Activated CD4-positive, alpha-beta memory T cell treated with anti-CD3 and anti-CD28 coated beads, Interleukin-2, amount 10 ng/mL, durations not matched to agents 7 days and 5 days (primary cell): ENCODE measurements at regions not wholly inside any gene's neighbourhood (a gene's known extent, or its start where the extent isn't known, plus 50 kb on each side); places are given as distances from the start of the nearest gene placed in this dataset.
"Not testable (repeated sequence)": the region's sequence is repeated elsewhere in the genome, so short reads cannot be mapped to it uniquely, and the experiment has no call there.

Source experiments
- CTCF ChIA-PET: fragments of 350-600 bp; sonication (Branson Sonifier 250); formaldehyde crosslinking; loops from one replicate; lab custom pipeline; 2021; ENCODE audit warnings: antibody characterized with exemption, inconsistent platforms; lab: Charles Lee
- POLR2A ChIA-PET: fragments of 350-600 bp; sonication (Branson Sonifier 250); formaldehyde crosslinking; loops from one replicate; lab custom pipeline; 2021; ENCODE audit warnings: antibody characterized with exemption; lab: Charles Lee
- DNase-seq: peaks from one replicate; pipeline ENCODE4 v3.0.0-alpha.2; 2020
- H3K27ac Mint-ChIP-seq: one replicate; pipeline ENCODE4 v1.8.0; 2021; ENCODE audit warnings: mild to moderate bottlenecking, mixed read lengths
- H3K27me3 Mint-ChIP-seq: one replicate; pipeline ENCODE4 v1.8.0; 2021; ENCODE audit warnings: mixed read lengths
- H3K36me3 Mint-ChIP-seq: one replicate; pipeline ENCODE4 v1.8.0; 2021; ENCODE audit warnings: low read depth, mixed read lengths
- H3K4me1 Mint-ChIP-seq: one replicate; pipeline ENCODE4 v1.8.0; 2021; ENCODE audit warnings: mixed read lengths
- H3K4me3 Mint-ChIP-seq: one replicate; pipeline ENCODE4 v1.8.0; 2021; ENCODE audit warnings: mild to moderate bottlenecking, mixed read lengths
- H3K9me3 Mint-ChIP-seq: one replicate; pipeline ENCODE4 v1.8.0; 2021; ENCODE audit warnings: mixed read lengths

GRCh38 chr6:85707515-85708145, 64.9 kb upstream of the SYNCRIP start:
- H3K4me3 Mint-ChIP-seq, H3K4me1 Mint-ChIP-seq, CTCF ChIA-PET, H3K27me3 Mint-ChIP-seq, H3K27ac Mint-ChIP-seq, H3K36me3 Mint-ChIP-seq, H3K9me3 Mint-ChIP-seq, POLR2A ChIA-PET, DNase-seq: not testable (repeated sequence)

GRCh38 chr6:85706272-85706671, 63.6 kb upstream of the SYNCRIP start:
- H3K36me3 Mint-ChIP-seq: no peaks in the 10 kb centered on the region
- ChIA-PET POLR2A (interaction anchor here (1.3 kb wide), 1 partner anchor 61 kb away, joined by 3 read pairs; no protein-coding TSS in a partner anchor), CTCF (no interaction called here)
- no peaks in the 10 kb centered on the region for H3K4me1 Mint-ChIP-seq
- peaks cover 2% of the 10 kb centered on the region for H3K9me3 Mint-ChIP-seq
- no peaks in the 10 kb centered on the region for H3K27me3 Mint-ChIP-seq
- no peak overlapping the region for H3K4me3 Mint-ChIP-seq
- no peak for DNase-seq
- no peak overlapping the region for H3K27ac Mint-ChIP-seq

- DNase-seq: no peak
- Mint-ChIP-seq H3K27me3 (no peaks in the 10 kb centered on the region), H3K27ac (no peak overlapping the region), H3K4me1 (no peaks in the 10 kb centered on the region), H3K9me3 (peaks cover 2% of the 10 kb centered on the region), H3K36me3 (no peaks in the 10 kb centered on the region), H3K4me3 (no peak overlapping the region)
- ChIA-PET CTCF (no interaction called here), POLR2A (interaction anchor here (1.3 kb wide), 1 partner anchor 60 kb away, joined by 3 read pairs; no protein-coding TSS in a partner anchor)
These were observed 62.5 kb upstream of the SYNCRIP start for GRCh38 chr6:85705220-85705619.

GRCh38 chr6:85703406-85703805, 60.7 kb upstream of the SYNCRIP start:
- no peaks in the 10 kb centered on the region for H3K4me1 Mint-ChIP-seq
- ChIA-PET CTCF (no interaction called here), POLR2A (no interaction called here)
- H3K4me3 Mint-ChIP-seq: no peak overlapping the region
- peaks cover 5% of the 10 kb centered on the region for H3K27me3 Mint-ChIP-seq
- no peak for DNase-seq
- no peak overlapping the region for H3K27ac Mint-ChIP-seq
- no peaks in the 10 kb centered on the region for H3K36me3 Mint-ChIP-seq
- H3K9me3 Mint-ChIP-seq: peaks cover 3% of the 10 kb centered on the region
